HEK293 (cell line): ENCODE measurements at regions not wholly inside any gene's neighbourhood (a gene's known extent, or its start where the extent isn't known, plus 50 kb on each side); places are given as distances from the start of the nearest gene placed in this dataset.

Source experiments
- CTCF ChIA-PET: fragments of 350-600 bp; formaldehyde crosslinking; extraction: SDS; loops from one replicate; lab custom pipeline; 2021; ENCODE audit warnings: antibody characterized with exemption; lab: Yijun Ruan, JAX
- POLR2A ChIA-PET: fragments of 300-600 bp; formaldehyde crosslinking; extraction: SDS; loops from one replicate; lab custom pipeline; 2020; ENCODE audit warnings: antibody characterized with exemption, inconsistent platforms; lab: Yijun Ruan, JAX
- H3K27ac ChIP-seq: fragments of 200-500 bp; sonication (Bioruptor generic); 2 replicates; pipeline ENCODE4 v1.5.1; 2014; ENCODE audit warnings: low read depth, low read length, control low read depth, inconsistent platforms; ENCODE audit errors: extremely low read depth
- H3K36me3 ChIP-seq, 2 experiments: fragments of 200-500 bp in 1 of 2; sonication (Bioruptor generic) in 1 of 2; 1 replicate in 1 of 2; 2 replicates in 1 of 2; pipeline ENCODE4 v1.5.1; 2014 to 2017; ENCODE audit warnings: inconsistent platforms in 2 of 2, low read length in 2 of 2; ENCODE audit not compliant: control insufficient read depth in 2 of 2, insufficient read depth in 1 of 2
- H3K4me1 ChIP-seq: fragments of 200-500 bp; sonication (Bioruptor generic); 2 replicates; pipeline ENCODE4 v1.5.1; 2014; ENCODE audit warnings: mild to moderate bottlenecking, low read length, inconsistent platforms; ENCODE audit not compliant: control insufficient read depth, insufficient read depth
- H3K4me3 ChIP-seq: 2 replicates; pipeline ENCODE4 v1.5.1; 2011; ENCODE audit warnings: low read depth, mild to moderate bottlenecking, control low read depth, low read length, moderate library complexity
- H3K9me3 ChIP-seq: fragments of 200-500 bp; sonication (Bioruptor generic); 2 replicates; pipeline ENCODE4 v1.5.1; 2014; ENCODE audit warnings: low read depth, low read length, inconsistent platforms; ENCODE audit not compliant: control insufficient read depth, insufficient read depth
- BCL11A ChIP-seq: fragments of 450-650 bp; formaldehyde crosslinking; IDR thresholded peaks from 2 replicates; pipeline ENCODE4 v1.5.1; 2016; ENCODE audit warnings: low read depth, missing biosample characterization, missing genetic modification characterization
- BCL6B ChIP-seq: fragments of 450-650 bp; formaldehyde crosslinking; IDR thresholded peaks from 2 replicates; pipeline ENCODE4 v1.5.1; 2017; ENCODE audit warnings: missing biosample characterization, missing genetic modification characterization
- GLIS2 ChIP-seq: fragments of 450-650 bp; formaldehyde crosslinking; IDR thresholded peaks from 2 replicates; pipeline ENCODE4 v1.5.1; 2016; ENCODE audit warnings: missing biosample characterization, missing genetic modification characterization
- HOXD13 ChIP-seq: sonication (generic); formaldehyde crosslinking; IDR thresholded peaks from 2 replicates; pipeline ENCODE4 v1.8.0; 2022; ENCODE audit warnings: missing genetic modification reagents, borderline replicate concordance
- ZBTB20 ChIP-seq: fragments of 450-650 bp; formaldehyde crosslinking; IDR thresholded peaks from 2 replicates; pipeline ENCODE4 v1.5.1; 2016; ENCODE audit warnings: missing biosample characterization, missing genetic modification characterization
- ZBTB6 ChIP-seq: fragments of 450-650 bp; formaldehyde crosslinking; IDR thresholded peaks from 2 replicates; pipeline ENCODE4 v1.5.1; 2017; ENCODE audit warnings: missing biosample characterization, missing genetic modification characterization
- ZNF157 ChIP-seq: fragments of 450-650 bp; formaldehyde crosslinking; IDR thresholded peaks from 2 replicates; pipeline ENCODE4 v1.5.1; 2016; ENCODE audit warnings: missing biosample characterization, missing genetic modification characterization
- ZNF18 ChIP-seq: fragments of 450-650 bp; formaldehyde crosslinking; IDR thresholded peaks from 2 replicates; pipeline ENCODE4 v1.5.1; 2016; ENCODE audit warnings: missing biosample characterization, missing genetic modification characterization
- ZNF239 ChIP-seq: fragments of 450-650 bp; formaldehyde crosslinking; IDR thresholded peaks from 2 replicates; pipeline ENCODE4 v1.5.1; 2016; ENCODE audit warnings: missing biosample characterization, missing genetic modification characterization
- ZNF350 ChIP-seq: fragments of 450-650 bp; formaldehyde crosslinking; IDR thresholded peaks from 2 replicates; pipeline ENCODE4 v1.5.0; 2017; ENCODE audit warnings: missing biosample characterization, mild to moderate bottlenecking, missing genetic modification characterization
- ZNF423 ChIP-seq: fragments of 450-650 bp; formaldehyde crosslinking; IDR thresholded peaks from 2 replicates; pipeline ENCODE4 v1.5.1; 2016; ENCODE audit warnings: missing biosample characterization, missing genetic modification characterization
- ZNF518A ChIP-seq: fragments of 450-650 bp; formaldehyde crosslinking; conservative IDR thresholded peaks from 2 replicates; pipeline ENCODE4 v1.5.1; 2016; ENCODE audit warnings: low read depth, missing biosample characterization, missing genetic modification characterization
- ZNF624 ChIP-seq: fragments of 450-650 bp; formaldehyde crosslinking; IDR thresholded peaks from 2 replicates; pipeline ENCODE4 v1.5.1; 2017; ENCODE audit warnings: missing biosample characterization, missing genetic modification characterization
- ZNF692 ChIP-seq: fragments of 450-650 bp; formaldehyde crosslinking; IDR thresholded peaks from 2 replicates; pipeline ENCODE4 v1.5.1; 2016; ENCODE audit warnings: missing biosample characterization, missing genetic modification characterization
- ZNF768 ChIP-seq: fragments of 450-650 bp; formaldehyde crosslinking; IDR thresholded peaks from 2 replicates; pipeline ENCODE4 v1.5.1; 2018; ENCODE audit warnings: missing biosample characterization, mild to moderate bottlenecking, missing genetic modification characterization
- ZSCAN4 ChIP-seq: fragments of 450-650 bp; formaldehyde crosslinking; IDR thresholded peaks from 2 replicates; pipeline ENCODE4 v1.5.1; 2017; ENCODE audit warnings: missing biosample characterization, missing genetic modification characterization
- ZSCAN5A ChIP-seq: fragments of 450-650 bp; formaldehyde crosslinking; IDR thresholded peaks from 2 replicates; pipeline ENCODE4 v1.5.1; 2016; ENCODE audit warnings: missing biosample characterization, missing genetic modification characterization

GRCh38 chr2:393711-394696, 106.1 kb upstream of the ALKAL2 start (continued):
- TF ChIP-seq ZNF518A (tag by site-specific recombination) (no peak), GLIS2 (tag by site-specific recombination) (peak; percentile 25; the same call in 1 of the 2 replicates), ZNF239 (tag by site-specific recombination) (no peak), ZNF624 (tag by site-specific recombination) (no peak), ZNF157 (tag by site-specific recombination) (no peak), BCL11A (no peak), ZNF18 (no peak), ZNF423 (tag by site-specific recombination) (no peak)

GRCh38 chr2:392926-393280, 105.0 kb upstream of the ALKAL2 start:
- ChIA-PET POLR2A (no interaction called here), CTCF (no interaction called here)
- H3K27ac ChIP-seq, result no peak overlapping the region
- H3K4me3 ChIP-seq, result no peak overlapping the region
- no peaks in the 10 kb centered on the region for H3K4me1 ChIP-seq
- H3K36me3 ChIP-seq, result no peaks in the 10 kb centered on the region
- TF ChIP-seq HOXD13 (CRISPR knock-in tag) (no peak), ZSCAN4 (tag by site-specific recombination) (no peak), ZSCAN5A (tag by site-specific recombination) (no peak)
- H3K9me3 ChIP-seq, result no peaks in the 10 kb centered on the region

GRCh38 chr2:392181-392925, 104.5 kb upstream of the ALKAL2 start:
- ChIA-PET POLR2A (no interaction called here), CTCF (no interaction called here)
- Histone ChIP-seq H3K36me3 (no peaks in the 10 kb centered on the region), H3K4me3 (no peak overlapping the region), H3K27ac (no peak overlapping the region), H3K9me3 (no peaks in the 10 kb centered on the region), H3K4me1 (no peaks in the 10 kb centered on the region)
- TF ChIP-seq ZNF768 (tag by site-specific recombination) (no peak), ZNF350 (no peak), ZBTB20 (tag by site-specific recombination) (no peak), ZBTB6 (tag by site-specific recombination) (no peak), ZNF692 (no peak), BCL6B (tag by site-specific recombination) (no peak)
